Caco-2 (cell line): ENCODE measurements at regions not wholly inside any gene's neighbourhood (a gene's known extent, or its start where the extent isn't known, plus 50 kb on each side); places are given as distances from the start of the nearest gene placed in this dataset.

ENCODE experiments used
- BruUV-seq: library from RNA; stranded (reverse); fragments of 400-500 nt; replicated peaks from 2 replicates; lab custom pipeline; 2021; lab: Mats Ljungman, UMichigan
- CTCF ChIA-PET: fragments of 300-600 bp; sonication (Branson Sonifier 250); formaldehyde crosslinking; loops from one replicate; lab custom pipeline; 2022; ENCODE audit warnings: antibody characterized with exemption; lab: Charles Lee
- POLR2A ChIA-PET: fragments of 300-600 bp; sonication (Branson Sonifier 250); formaldehyde crosslinking; loops from one replicate; lab custom pipeline; 2022; ENCODE audit warnings: antibody characterized with exemption; lab: Charles Lee
- DNase-seq, 2 experiments: peaks; one replicate each; pipeline versions ENCODE4 v3.0.0 to v3.0.0-alpha.2; 2020 to 2022
- H3K27me3 ChIP-seq: replicated peaks from 2 replicates; pipeline ENCODE4 v1.6.0; 2011; ENCODE audit warnings: low read length; ENCODE audit not compliant: control insufficient read depth, insufficient read depth
- H3K36me3 ChIP-seq: 2 replicates; pipeline ENCODE4 v1.5.1; 2011; ENCODE audit warnings: low read length; ENCODE audit not compliant: control insufficient read depth, insufficient read depth
- H3K4me1 ChIP-seq: fragments of 250-450 bp; sonication (Bioruptor Pico); 2 replicates; pipeline ENCODE4 v1.5.1; 2020; ENCODE audit warnings: mild to moderate bottlenecking
- H3K4me3 ChIP-seq: 2 replicates; pipeline ENCODE4 v1.5.1; 2011; ENCODE audit warnings: low read depth, mild to moderate bottlenecking, control low read depth, low read length
- H3K9me3 ChIP-seq: fragments of 250-450 bp; sonication (Bioruptor Pico); 2 replicates; pipeline ENCODE4 v1.5.1; 2020; ENCODE audit warnings: mild to moderate bottlenecking, moderate library complexity
- H3K27ac Mint-ChIP-seq: one replicate; pipeline ENCODE4 v1.8.0; 2022; ENCODE audit warnings: mixed read lengths; ENCODE audit not compliant: unreplicated experiment
- H3K27me3 Mint-ChIP-seq: one replicate; pipeline ENCODE4 v1.8.0; 2022; ENCODE audit warnings: mixed read lengths; ENCODE audit not compliant: insufficient read depth, unreplicated experiment
- H3K36me3 Mint-ChIP-seq: one replicate; pipeline ENCODE4 v1.8.0; 2022; ENCODE audit warnings: mild to moderate bottlenecking, mixed read lengths; ENCODE audit not compliant: insufficient read depth, unreplicated experiment
- H3K4me1 Mint-ChIP-seq: one replicate; pipeline ENCODE4 v1.8.0; 2022; ENCODE audit warnings: low read depth, mixed read lengths; ENCODE audit not compliant: unreplicated experiment
- H3K4me3 Mint-ChIP-seq: one replicate; pipeline ENCODE4 v1.8.0; 2022; ENCODE audit warnings: mild to moderate bottlenecking, moderate library complexity, mixed read lengths; ENCODE audit not compliant: unreplicated experiment
- H3K9me3 Mint-ChIP-seq: one replicate; pipeline ENCODE4 v1.8.0; 2022; ENCODE audit warnings: mixed read lengths; ENCODE audit not compliant: unreplicated experiment
- intact Hi-C: fragments of 100-400 bp; cut with micrococcal nuclease; formaldehyde crosslinking; loops from one replicate; pipeline ENCODE4 v1.10.0; 2022; ENCODE audit not compliant: unreplicated experiment
- TF ChIP-seq, protein P1 (sequence below), 2 experiments: fragments of 200-600 bp in 1 of 2; IDR thresholded peaks; 1 replicate in 1 of 2; 2 replicates in 1 of 2; pipeline versions ENCODE4 v1.5.1 to v1.8.0; 2011 to 2022; ENCODE audit warnings: antibody characterized with exemption in 1 of 2, control low read depth in 1 of 2, inconsistent platforms in 1 of 2, low read depth in 1 of 2, low read length in 1 of 2, mild to moderate bottlenecking in 1 of 2, moderate library complexity in 1 of 2; ENCODE audit not compliant: insufficient read depth in 1 of 2, severe bottlenecking in 1 of 2, unreplicated experiment in 1 of 2

DNA sequence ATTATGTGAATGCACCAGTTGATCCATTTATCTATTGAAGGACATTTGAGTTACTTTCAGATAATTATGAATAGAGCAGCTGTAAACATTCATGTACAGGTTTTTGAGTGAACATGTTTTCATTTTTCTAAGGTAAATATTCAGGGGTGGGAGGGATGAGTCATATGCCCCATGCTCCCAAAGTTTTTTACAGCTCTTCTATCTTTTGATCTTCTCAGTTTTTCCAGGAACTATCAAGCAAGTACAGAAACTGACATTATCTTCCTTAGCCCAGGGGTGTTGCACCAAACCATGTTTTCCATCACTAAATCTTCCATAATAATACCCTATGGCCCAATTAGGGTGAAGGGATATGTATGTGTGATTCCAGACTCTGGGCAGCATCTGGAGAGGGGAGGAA lies 384.5 kb downstream of the EMP1 start:
- DNase-seq = no peak
- TF ChIP-seq, protein P1, sequence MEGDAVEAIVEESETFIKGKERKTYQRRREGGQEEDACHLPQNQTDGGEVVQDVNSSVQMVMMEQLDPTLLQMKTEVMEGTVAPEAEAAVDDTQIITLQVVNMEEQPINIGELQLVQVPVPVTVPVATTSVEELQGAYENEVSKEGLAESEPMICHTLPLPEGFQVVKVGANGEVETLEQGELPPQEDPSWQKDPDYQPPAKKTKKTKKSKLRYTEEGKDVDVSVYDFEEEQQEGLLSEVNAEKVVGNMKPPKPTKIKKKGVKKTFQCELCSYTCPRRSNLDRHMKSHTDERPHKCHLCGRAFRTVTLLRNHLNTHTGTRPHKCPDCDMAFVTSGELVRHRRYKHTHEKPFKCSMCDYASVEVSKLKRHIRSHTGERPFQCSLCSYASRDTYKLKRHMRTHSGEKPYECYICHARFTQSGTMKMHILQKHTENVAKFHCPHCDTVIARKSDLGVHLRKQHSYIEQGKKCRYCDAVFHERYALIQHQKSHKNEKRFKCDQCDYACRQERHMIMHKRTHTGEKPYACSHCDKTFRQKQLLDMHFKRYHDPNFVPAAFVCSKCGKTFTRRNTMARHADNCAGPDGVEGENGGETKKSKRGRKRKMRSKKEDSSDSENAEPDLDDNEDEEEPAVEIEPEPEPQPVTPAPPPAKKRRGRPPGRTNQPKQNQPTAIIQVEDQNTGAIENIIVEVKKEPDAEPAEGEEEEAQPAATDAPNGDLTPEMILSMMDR (IDR thresholded peaks at IDR 0.05; ENCODE audit: insufficient read depth in 1 of 2, low read depth in 1 of 2, low read length in 1 of 2, severe bottlenecking in 1 of 2, unreplicated experiment in 1 of 2) = no peak
- POLR2A ChIA-PET = no interaction called here
- no peak overlapping the region for H3K27ac Mint-ChIP-seq
- Histone ChIP-seq H3K9me3 (no peaks in the 10 kb centered on the region), H3K4me1 (0 out of 2 replicates have a peak, but pooled peaks cover 4% of the 10 kb centered on the region), H3K27me3 (no peaks in the 10 kb centered on the region), H3K4me3 (no peak overlapping the region), H3K36me3 (no peaks in the 10 kb centered on the region)
- CTCF ChIA-PET = interaction anchor here (0.7 kb wide), 1 partner anchor 304 kb away, joined by 7 read pairs; no protein-coding TSS in a partner anchor
- no peaks in the 10 kb centered on the region for H3K9me3 Mint-ChIP-seq
- H3K4me1 Mint-ChIP-seq = peaks cover 8% of the 10 kb centered on the region
- BruUV-seq = no TSS peak
- intact Hi-C loops = no loop called here
- no peaks in the 10 kb centered on the region for H3K36me3 Mint-ChIP-seq
- no peak overlapping the region for H3K4me3 Mint-ChIP-seq
- H3K27me3 Mint-ChIP-seq = no peaks in the 10 kb centered on the region

DNA sequence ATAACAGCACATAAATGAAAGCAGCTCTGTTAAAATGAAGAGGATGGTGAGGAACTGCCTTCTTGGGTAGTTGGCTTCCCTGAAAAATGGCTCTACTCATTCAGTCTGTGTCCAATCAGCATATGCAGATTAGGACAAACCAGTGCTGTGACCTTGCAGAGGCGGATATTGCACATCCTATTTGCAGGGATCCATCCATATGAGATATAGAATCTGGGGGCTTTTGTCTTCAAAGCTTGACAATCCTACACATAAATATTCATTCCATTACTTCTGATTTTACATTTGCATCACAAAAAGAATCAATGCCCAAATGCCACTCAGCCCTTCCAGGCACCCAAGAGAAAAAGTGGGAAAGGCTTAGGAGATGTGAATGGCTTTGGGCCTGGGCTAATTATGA lies 383.7 kb downstream of the EMP1 start:
- Histone ChIP-seq H3K9me3 (no peaks in the 10 kb centered on the region), H3K27me3 (no peaks in the 10 kb centered on the region), H3K4me3 (no peak overlapping the region), H3K4me1 (0 out of 2 replicates have a peak, but pooled peaks cover 4% of the 10 kb centered on the region), H3K36me3 (no peaks in the 10 kb centered on the region)
- Mint-ChIP-seq H3K27me3 (no peaks in the 10 kb centered on the region), H3K4me3 (no peak overlapping the region), H3K27ac (no peak overlapping the region), H3K4me1 (peaks cover 8% of the 10 kb centered on the region), H3K9me3 (no peaks in the 10 kb centered on the region), H3K36me3 (no peaks in the 10 kb centered on the region)
- TF ChIP-seq, protein P1 (IDR thresholded peaks at IDR 0.05; ENCODE audit: insufficient read depth in 1 of 2, low read depth in 1 of 2, low read length in 1 of 2, severe bottlenecking in 1 of 2, unreplicated experiment in 1 of 2) = no peak
- DNase-seq = no peak
- no TSS peak for BruUV-seq
- CTCF ChIA-PET = no interaction called here
- POLR2A ChIA-PET = no interaction called here
- intact Hi-C loops = no loop called here

DNA sequence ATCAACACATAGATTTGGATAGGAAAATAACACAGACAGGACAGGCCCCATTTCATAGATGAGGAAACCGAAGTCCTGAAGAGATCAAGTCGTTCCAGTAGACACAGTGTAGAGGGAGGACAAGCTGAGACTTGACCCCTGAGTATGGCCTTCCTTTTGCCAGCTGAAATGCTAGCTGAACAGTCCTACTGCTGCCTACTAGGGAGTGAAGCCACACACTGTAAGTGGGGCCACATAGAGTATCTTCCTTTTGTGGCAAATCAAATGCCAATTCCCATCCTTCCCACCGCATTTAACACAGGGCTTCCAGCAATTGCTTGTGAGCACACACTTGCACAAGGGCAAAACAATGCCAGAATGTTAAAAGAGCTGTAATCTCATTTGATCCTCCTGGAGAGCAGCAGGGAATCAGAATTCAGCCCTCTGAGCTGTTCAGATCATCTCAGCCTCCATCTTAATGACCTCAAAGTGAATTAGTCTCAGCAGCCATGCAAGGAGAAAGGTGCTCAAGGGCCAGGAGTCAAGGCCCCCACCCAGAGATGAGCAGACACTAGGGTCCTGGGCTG lies 380.5 kb downstream of the EMP1 start:
- ChIA-PET CTCF (no interaction called here), POLR2A (no interaction called here)
- H3K4me3 ChIP-seq = no peak overlapping the region
- peaks cover 8% of the 10 kb centered on the region for H3K4me1 Mint-ChIP-seq
- no peaks in the 10 kb centered on the region for H3K9me3 Mint-ChIP-seq
- H3K36me3 ChIP-seq = no peaks in the 10 kb centered on the region
- no peak overlapping the region for H3K4me3 Mint-ChIP-seq
- no peak for DNase-seq
- H3K9me3 ChIP-seq = no peaks in the 10 kb centered on the region
- no peaks in the 10 kb centered on the region for H3K36me3 Mint-ChIP-seq
- peaks cover 8% of the 10 kb centered on the region; the same call in 1 of the 2 replicates for H3K4me1 ChIP-seq
- H3K27me3 ChIP-seq = no peaks in the 10 kb centered on the region
- no peak overlapping the region for H3K27ac Mint-ChIP-seq
- BruUV-seq = no TSS peak
- H3K27me3 Mint-ChIP-seq = no peaks in the 10 kb centered on the region
- intact Hi-C loops = no loop called here
- TF ChIP-seq, protein P1 (IDR thresholded peaks at IDR 0.05; ENCODE audit: insufficient read depth in 1 of 2, low read depth in 1 of 2, low read length in 1 of 2, severe bottlenecking in 1 of 2, unreplicated experiment in 1 of 2) = no peak
